HL-60/S4 treated with retinoic acid at 250 ng/mL for 4 days and 3 days (cell line): ENCODE measurements at regions not wholly inside any gene's neighbourhood (a gene's known extent, or its start where the extent isn't known, plus 50 kb on each side); places are given as distances from the start of the nearest gene placed in this dataset.
"Not testable (repeated sequence)": the region's sequence is repeated elsewhere in the genome, so short reads cannot be mapped to it uniquely, and the experiment has no call there.

Source experiments
- in situ Hi-C: fragments of 300-500 bp; cut with MboI; formaldehyde crosslinking; loops from 2 replicates; pipeline ENCODE4 v1.7.0; 2022; ENCODE audit warnings: low sequenced_read_pairs

- in situ Hi-C loops, result loop anchor here (25.0 kb wide), 1 partner anchor 916 kb away; no protein-coding TSS in a partner anchor
Observed at GRCh38 chrX:2577844-2578466, 77.2 kb upstream of the DHRSX start.

GRCh38 chrX:2576793-2577192, 76.0 kb upstream of the DHRSX start:
- in situ Hi-C loops, result loop anchor here (25.0 kb wide), 1 partner anchor 914 kb away; no protein-coding TSS in a partner anchor

- in situ Hi-C loops, result no loop called here
Observed at GRCh38 chrX:2574271-2574670, 73.5 kb upstream of the DHRSX start.

- in situ Hi-C loops, result no loop called here
Observed at GRCh38 chrX:2572740-2573139, 72.0 kb upstream of the DHRSX start.

- in situ Hi-C loops, result no loop called here
Observed at GRCh38 chrX:2568125-2568524, 67.3 kb upstream of the DHRSX start.

- in situ Hi-C loops, result no loop called here
Observed at GRCh38 chrX:2566055-2566454, 65.3 kb upstream of the DHRSX start.

GRCh38 chrX:2561456-2561855, 60.7 kb upstream of the DHRSX start:
- in situ Hi-C loops, result no loop called here

- in situ Hi-C loops, result no loop called here
Observed at GRCh38 chrX:2559124-2559523, 58.3 kb upstream of the DHRSX start.

- in situ Hi-C loops, result no loop called here
Observed at GRCh38 chrX:2554891-2555290, 54.1 kb upstream of the DHRSX start.

- in situ Hi-C loops, result not testable (repeated sequence)
Observed at GRCh38 chrX:2554066-2554465, 53.3 kb upstream of the DHRSX start.

- in situ Hi-C loops, result no loop called here
Observed at GRCh38 chrX:2552621-2553201, 51.9 kb upstream of the DHRSX start.

- in situ Hi-C loops, result no loop called here
Observed at GRCh38 chrX:2550328-2551020, 49.7 kb upstream of the DHRSX start.
